HG02610 (cell line): ENCODE measurements at regions not wholly inside any gene's neighbourhood (a gene's known extent, or its start where the extent isn't known, plus 50 kb on each side); places are given as distances from the start of the nearest gene placed in this dataset.
A peak's percentile ranks its signal among the peaks of the same experiment; 100 is the strongest.
"Not testable (repeated sequence)": the region's sequence is repeated elsewhere in the genome, so short reads cannot be mapped to it uniquely, and the experiment has no call there.

Source experiments
- ATAC-seq: cut with Tn5 transposase; IDR thresholded peaks from one replicate; pipeline ENCODE4 v1.9.1; 2021; ENCODE audit warnings: mild to moderate bottlenecking, moderate library complexity; ENCODE audit not compliant: unreplicated experiment

DNA sequence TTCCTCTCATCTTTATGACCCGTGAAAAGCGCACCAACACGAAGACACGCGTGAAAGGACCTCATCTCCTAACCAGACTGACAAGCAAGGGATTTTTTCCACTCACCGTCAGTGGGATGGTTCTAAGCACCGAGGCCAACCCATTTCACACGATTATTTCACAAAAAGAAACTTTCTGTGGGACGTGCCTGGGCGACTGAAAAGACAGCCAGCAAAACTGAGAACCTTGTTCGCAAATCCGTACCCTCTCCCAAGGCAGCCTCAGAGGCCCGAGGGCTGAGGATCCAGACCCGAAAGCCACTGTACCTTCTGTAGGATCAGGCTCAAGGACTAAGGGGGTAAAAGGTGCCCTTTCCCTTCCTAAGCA lies 84.9 kb upstream of the METTL9 start:
- not testable (repeated sequence) for ATAC-seq

DNA sequence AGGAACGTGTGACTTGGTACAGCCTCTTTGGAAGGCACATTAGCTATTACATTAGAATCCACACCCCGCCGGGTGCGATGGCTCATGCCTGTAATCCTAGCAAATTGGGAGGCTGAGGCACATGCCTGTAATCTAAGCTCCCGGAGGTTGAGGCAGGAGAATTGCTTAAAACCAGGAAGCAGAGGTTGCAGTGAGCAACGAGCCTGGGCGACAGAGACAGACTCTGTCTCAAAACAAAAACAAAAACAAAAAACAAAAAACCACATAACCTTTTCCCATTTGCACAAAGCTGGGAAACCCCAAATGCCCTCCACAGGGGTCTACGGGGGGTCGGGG lies 82.7 kb upstream of the METTL9 start:
- not testable (repeated sequence) for ATAC-seq

DNA sequence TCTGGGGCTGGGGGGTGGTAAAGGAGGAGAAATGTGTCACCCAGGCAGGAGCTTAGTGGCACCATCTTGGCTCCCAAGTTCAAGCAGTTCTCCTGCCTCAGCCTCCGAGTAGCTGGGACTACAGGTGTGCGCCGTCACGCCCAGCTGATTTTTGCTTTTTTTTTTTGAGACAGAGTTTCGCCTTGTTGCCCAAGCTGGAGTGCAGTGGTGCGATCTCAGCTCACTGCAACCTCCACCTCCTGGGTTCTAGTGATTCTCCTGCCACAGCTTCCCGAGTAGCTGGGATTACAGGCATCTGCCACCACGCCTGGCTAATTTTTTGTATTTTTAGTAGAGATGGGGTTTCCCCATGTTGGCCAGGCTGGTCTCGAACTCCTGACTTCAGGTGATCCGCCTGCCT lies 82.1 kb upstream of the METTL9 start:
- ATAC-seq, result not testable (repeated sequence)

GRCh38 chr16:21519361-21520133 lies 79.8 kb upstream of the METTL9 start:
- not testable (repeated sequence) for ATAC-seq

GRCh38 chr16:21520134-21521047 lies 79.0 kb upstream of the METTL9 start:
- peak; percentile 50 for ATAC-seq

GRCh38 chr16:21521048-21521389 lies 78.4 kb upstream of the METTL9 start:
- not testable (repeated sequence) for ATAC-seq

- not testable (repeated sequence) for ATAC-seq
Measured at GRCh38 chr16:21521390-21522143, 77.8 kb upstream of the METTL9 start.

GRCh38 chr16:21522846-21523245 lies 76.5 kb upstream of the METTL9 start:
- not testable (repeated sequence) for ATAC-seq

GRCh38 chr16:21523411-21524067 lies 75.8 kb upstream of the METTL9 start:
- no peak for ATAC-seq

- ATAC-seq, result no peak
Measured at GRCh38 chr16:21524068-21524751, 75.2 kb upstream of the METTL9 start.

GRCh38 chr16:21524752-21525028 lies 74.7 kb upstream of the METTL9 start:
- ATAC-seq, result not testable (repeated sequence)

DNA sequence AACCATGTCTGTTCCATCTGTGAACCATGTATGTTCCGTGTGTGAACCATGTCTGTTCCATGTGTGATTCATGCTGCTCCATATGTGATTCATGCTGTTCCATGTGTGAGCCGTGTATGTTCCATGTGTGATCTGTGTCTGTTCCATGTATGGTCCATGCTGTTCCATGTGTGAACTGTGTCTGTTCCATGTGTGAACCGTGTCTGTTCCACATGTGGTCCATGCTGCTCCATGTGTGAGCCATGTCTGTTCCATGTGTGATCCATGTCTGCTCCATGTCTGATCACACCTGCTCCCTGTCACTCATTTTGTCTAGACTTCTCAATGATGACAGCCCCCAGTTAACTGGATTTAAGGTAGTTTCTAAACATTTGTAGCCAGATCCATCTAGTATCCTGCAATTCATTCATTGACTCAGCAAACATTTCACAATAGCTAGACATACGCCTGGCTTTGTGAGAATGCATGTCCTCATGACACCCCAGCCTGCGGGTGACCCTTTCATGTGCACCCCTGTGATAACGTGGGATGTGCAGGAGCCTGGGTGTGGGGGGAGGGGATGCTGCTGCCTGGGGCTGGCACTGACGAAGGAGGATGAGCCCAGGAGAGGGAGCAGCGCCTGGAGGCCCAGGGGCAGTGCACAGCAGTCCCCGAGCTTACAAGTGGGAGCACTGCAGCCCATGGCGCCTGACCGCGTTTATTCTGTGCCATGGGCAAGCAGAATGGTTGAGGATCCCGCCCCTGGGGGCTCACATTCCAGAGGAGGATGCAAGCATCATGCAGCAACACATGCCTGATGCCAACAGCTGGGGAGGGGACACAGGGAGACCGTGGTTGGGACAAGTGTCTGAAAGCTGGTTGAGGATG lies 74.1 kb upstream of the METTL9 start:
- ATAC-seq, result not testable (repeated sequence)

DNA sequence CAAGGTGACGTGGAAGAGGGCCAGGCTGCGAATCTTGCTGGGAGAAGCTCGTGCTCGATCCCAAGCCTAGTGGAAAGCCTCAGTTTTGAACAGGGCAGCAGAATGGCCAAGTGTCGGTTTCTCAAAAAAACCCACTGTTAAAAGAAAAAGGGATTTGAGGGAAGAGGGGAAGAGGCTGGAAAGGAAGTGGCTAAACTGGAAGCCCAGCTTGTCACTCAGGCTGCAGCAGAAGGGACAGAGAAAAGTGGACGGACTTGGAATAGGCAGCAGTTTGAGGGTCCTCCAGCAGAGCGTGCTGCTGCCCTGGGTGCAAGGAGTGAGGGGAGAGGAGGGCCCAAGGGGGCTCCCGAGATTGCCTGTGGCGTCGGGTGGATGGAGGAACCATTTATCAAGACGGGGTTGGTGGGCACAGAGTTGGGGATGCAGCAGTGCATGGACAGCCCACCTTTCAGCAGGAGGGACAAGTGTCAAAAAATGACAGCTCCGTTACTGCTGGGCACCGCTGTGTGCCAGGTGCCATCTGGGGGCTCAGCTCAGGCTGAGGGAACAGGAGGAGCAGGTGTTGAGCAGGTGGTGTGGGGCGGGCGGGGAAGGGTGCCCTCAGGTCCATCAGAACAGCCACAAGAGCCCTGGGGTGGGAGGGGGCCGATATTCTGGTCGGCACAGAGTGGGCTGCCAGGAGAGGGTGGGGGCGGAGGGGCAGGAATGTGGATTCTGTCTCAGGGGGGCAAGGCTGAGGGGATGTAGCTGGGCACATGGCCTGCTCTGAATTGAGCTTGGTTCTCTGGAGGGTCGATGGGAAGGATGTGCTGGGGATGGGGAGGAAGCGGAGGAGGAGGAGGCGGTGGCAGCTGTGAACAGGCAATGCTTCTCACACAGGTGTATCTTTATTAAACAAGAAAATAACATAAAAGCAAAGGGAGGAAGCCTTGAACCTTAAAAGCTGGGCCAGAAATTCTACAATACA lies 73.1 kb upstream of the METTL9 start:
- ATAC-seq, result not testable (repeated sequence)

- ATAC-seq, result no peak
Measured at GRCh38 chr16:21526923-21527807, 72.2 kb upstream of the METTL9 start.

- ATAC-seq, result not testable (repeated sequence)
Measured at GRCh38 chr16:21529060-21529658, 70.2 kb upstream of the METTL9 start.

DNA sequence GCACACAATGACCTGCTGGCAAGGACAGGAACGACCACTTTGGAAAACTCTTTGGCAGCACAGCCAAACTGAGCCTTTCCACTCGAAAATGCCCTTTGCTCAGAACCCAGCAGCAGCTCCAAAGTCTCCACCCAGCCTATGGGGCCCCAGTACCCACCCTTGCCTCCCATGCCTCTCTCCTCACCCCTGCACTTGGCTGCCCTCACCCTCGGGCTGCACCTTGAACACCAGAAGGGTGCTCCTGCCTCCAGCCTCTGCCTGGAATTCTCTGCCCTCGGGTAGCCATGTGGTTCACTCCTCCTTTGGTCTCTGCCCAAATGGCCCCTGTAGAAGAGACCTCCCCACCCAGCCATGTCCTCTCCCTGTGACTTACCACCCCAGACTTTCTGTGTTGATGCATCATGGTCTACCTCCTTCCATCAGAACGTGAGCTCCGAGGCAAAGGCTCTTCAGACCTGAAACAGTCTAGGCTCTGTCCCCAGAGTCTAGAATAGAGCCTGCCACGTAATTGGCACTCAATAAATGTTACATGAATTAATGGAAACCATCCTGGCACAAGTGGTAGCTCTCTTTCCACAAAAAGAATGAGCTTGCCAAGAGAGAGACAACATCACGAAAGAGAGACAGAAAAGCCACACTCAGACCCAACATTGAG lies 68.5 kb upstream of the METTL9 start:
- ATAC-seq, result not testable (repeated sequence)
